ENCODE measurements at regions not wholly inside any gene's neighbourhood (a gene's known extent, or its start where the extent isn't known, plus 50 kb on each side); places are given as distances from the start of the nearest gene placed in this dataset.

DNA sequence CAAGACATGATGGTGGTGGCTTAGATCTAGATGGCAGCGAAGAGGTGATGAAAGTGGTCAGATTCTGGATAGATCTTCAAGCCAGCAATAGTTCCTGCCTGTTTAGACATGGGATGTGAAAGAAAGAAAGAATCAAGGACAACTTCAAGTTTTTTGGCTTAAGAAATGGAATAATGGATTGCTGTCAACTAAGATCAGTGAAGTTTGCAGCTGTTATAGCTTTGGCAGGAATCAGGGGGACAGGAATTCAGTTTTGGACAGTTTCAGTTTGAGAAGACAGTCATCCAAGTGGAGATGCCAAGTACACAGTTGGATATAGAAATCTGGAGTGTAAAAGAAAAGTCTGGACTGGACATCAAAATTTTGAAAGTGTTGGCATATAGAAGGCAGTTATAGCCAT lies 283.7 kb upstream of the PKDCC start:
- in situ Hi-C loops (cut with MboI) = no loop called here
- RAD21 ChIA-PET (ENCODE audit: unreplicated experiment) = no interaction called here
- no peak for ATAC-seq
- no peak for TF ChIP-seq CREM (IDR thresholded peaks at IDR 0.05; ENCODE audit: low read depth)
- no peak for TF ChIP-seq SMAD1 (IDR thresholded peaks at IDR 0.05; ENCODE audit: low read depth, partially characterized antibody)
- no peak for TF ChIP-seq ZSCAN29 (IDR thresholded peaks at IDR 0.05)
- no peak for TF ChIP-seq EP300 (IDR thresholded peaks at IDR 0.05; ENCODE audit: borderline replicate concordance in 1 of 2, control insufficient read depth in 1 of 2, low read depth in 2 of 2, low read length in 2 of 2)
- TF ChIP-seq SMARCA5 (IDR thresholded peaks at IDR 0.05) = no peak
- TF ChIP-seq, protein P1, sequence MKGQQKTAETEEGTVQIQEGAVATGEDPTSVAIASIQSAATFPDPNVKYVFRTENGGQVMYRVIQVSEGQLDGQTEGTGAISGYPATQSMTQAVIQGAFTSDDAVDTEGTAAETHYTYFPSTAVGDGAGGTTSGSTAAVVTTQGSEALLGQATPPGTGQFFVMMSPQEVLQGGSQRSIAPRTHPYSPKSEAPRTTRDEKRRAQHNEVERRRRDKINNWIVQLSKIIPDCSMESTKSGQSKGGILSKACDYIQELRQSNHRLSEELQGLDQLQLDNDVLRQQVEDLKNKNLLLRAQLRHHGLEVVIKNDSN (IDR thresholded peaks at IDR 0.05; ENCODE audit: borderline replicate concordance, extremely low read length, insufficient read depth, low read depth, low read length) = no peak
- no peak for TF ChIP-seq SIN3A (IDR thresholded peaks at IDR 0.05; ENCODE audit: low read depth, low read length)
- TF ChIP-seq DPF2 (IDR thresholded peaks at IDR 0.05) = no peak
- TF ChIP-seq, protein P2, sequence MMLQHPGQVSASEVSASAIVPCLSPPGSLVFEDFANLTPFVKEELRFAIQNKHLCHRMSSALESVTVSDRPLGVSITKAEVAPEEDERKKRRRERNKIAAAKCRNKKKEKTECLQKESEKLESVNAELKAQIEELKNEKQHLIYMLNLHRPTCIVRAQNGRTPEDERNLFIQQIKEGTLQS (IDR thresholded peaks at IDR 0.05; ENCODE audit: borderline replicate concordance, extremely low read depth, low read depth, low read length) = no peak
- TF ChIP-seq, protein P3, sequence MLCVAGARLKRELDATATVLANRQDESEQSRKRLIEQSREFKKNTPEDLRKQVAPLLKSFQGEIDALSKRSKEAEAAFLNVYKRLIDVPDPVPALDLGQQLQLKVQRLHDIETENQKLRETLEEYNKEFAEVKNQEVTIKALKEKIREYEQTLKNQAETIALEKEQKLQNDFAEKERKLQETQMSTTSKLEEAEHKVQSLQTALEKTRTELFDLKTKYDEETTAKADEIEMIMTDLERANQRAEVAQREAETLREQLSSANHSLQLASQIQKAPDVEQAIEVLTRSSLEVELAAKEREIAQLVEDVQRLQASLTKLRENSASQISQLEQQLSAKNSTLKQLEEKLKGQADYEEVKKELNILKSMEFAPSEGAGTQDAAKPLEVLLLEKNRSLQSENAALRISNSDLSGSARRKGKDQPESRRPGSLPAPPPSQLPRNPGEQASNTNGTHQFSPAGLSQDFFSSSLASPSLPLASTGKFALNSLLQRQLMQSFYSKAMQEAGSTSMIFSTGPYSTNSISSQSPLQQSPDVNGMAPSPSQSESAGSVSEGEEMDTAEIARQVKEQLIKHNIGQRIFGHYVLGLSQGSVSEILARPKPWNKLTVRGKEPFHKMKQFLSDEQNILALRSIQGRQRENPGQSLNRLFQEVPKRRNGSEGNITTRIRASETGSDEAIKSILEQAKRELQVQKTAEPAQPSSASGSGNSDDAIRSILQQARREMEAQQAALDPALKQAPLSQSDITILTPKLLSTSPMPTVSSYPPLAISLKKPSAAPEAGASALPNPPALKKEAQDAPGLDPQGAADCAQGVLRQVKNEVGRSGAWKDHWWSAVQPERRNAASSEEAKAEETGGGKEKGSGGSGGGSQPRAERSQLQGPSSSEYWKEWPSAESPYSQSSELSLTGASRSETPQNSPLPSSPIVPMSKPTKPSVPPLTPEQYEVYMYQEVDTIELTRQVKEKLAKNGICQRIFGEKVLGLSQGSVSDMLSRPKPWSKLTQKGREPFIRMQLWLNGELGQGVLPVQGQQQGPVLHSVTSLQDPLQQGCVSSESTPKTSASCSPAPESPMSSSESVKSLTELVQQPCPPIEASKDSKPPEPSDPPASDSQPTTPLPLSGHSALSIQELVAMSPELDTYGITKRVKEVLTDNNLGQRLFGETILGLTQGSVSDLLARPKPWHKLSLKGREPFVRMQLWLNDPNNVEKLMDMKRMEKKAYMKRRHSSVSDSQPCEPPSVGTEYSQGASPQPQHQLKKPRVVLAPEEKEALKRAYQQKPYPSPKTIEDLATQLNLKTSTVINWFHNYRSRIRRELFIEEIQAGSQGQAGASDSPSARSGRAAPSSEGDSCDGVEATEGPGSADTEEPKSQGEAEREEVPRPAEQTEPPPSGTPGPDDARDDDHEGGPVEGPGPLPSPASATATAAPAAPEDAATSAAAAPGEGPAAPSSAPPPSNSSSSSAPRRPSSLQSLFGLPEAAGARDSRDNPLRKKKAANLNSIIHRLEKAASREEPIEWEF (IDR thresholded peaks at IDR 0.05; ENCODE audit: insufficient replicate concordance, low read depth, low read length) = no peak
- TF ChIP-seq, protein P4, sequence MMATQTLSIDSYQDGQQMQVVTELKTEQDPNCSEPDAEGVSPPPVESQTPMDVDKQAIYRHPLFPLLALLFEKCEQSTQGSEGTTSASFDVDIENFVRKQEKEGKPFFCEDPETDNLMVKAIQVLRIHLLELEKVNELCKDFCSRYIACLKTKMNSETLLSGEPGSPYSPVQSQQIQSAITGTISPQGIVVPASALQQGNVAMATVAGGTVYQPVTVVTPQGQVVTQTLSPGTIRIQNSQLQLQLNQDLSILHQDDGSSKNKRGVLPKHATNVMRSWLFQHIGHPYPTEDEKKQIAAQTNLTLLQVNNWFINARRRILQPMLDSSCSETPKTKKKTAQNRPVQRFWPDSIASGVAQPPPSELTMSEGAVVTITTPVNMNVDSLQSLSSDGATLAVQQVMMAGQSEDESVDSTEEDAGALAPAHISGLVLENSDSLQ (IDR thresholded peaks at IDR 0.05) = no peak
- TF ChIP-seq CHD1 (IDR thresholded peaks at IDR 0.05; ENCODE audit: low read depth, low read length) = no peak
- TF ChIP-seq, protein P5, sequence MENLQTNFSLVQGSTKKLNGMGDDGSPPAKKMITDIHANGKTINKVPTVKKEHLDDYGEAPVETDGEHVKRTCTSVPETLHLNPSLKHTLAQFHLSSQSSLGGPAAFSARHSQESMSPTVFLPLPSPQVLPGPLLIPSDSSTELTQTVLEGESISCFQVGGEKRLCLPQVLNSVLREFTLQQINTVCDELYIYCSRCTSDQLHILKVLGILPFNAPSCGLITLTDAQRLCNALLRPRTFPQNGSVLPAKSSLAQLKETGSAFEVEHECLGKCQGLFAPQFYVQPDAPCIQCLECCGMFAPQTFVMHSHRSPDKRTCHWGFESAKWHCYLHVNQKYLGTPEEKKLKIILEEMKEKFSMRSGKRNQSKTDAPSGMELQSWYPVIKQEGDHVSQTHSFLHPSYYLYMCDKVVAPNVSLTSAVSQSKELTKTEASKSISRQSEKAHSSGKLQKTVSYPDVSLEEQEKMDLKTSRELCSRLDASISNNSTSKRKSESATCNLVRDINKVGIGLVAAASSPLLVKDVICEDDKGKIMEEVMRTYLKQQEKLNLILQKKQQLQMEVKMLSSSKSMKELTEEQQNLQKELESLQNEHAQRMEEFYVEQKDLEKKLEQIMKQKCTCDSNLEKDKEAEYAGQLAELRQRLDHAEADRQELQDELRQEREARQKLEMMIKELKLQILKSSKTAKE (IDR thresholded peaks at IDR 0.05; ENCODE audit: low read depth, poor library complexity, severe bottlenecking) = no peak
- TF ChIP-seq EGR1 (IDR thresholded peaks at IDR 0.05; ENCODE audit: borderline replicate concordance in 1 of 2, low read depth in 2 of 2, low read length in 2 of 2) = no peak
- TF ChIP-seq RAD51 (IDR thresholded peaks at IDR 0.05) = no peak

More for the DNA sequence above, 283.7 kb upstream of the PKDCC start:
- ChIA-PET CTCF (interaction anchor here (1.3 kb wide), 1 partner anchor 350 kb away, joined by 5 read pairs; no protein-coding TSS in a partner anchor), POLR2A (no interaction called here), SMC1A (ENCODE audit: uncharacterized antibody, unreplicated experiment) (interaction anchor here (1.4 kb wide), 1 partner anchor 10 kb away, joined by 4 read pairs; no protein-coding TSS in a partner anchor)
- no peak overlapping the region for H3K27ac ChIP-seq (ENCODE audit: control insufficient read depth, insufficient read depth)
- H3K79me2 ChIP-seq (ENCODE audit: control insufficient read depth, insufficient read depth, low read length) = no peaks in the 10 kb centered on the region
- H2AFZ ChIP-seq (ENCODE audit: control insufficient read depth, low read depth, low read length) = no peak overlapping the region
- no peaks in the 10 kb centered on the region for H3K36me3 ChIP-seq (ENCODE audit: control insufficient read depth in 2 of 2, insufficient read depth in 2 of 2, low read length in 1 of 2)
- no peak overlapping the region for H3K9ac ChIP-seq (ENCODE audit: control insufficient read depth, insufficient read depth, low read length)
- 33% methylated on average over 1 of the region's 1 CpG for WGBS (ENCODE audit: insufficient coverage, insufficient replicate concordance, low lambda C conversion rate, missing lambda C conversion rate)
- FAIRE-seq (no peak), DNase-seq (ENCODE audit: low read depth, low spot score) (no peak)
- H3K4me1 ChIP-seq (ENCODE audit: control insufficient read depth, insufficient read depth, low read length) = no peaks in the 10 kb centered on the region
- no peak overlapping the region for H3K4me2 ChIP-seq (ENCODE audit: control insufficient read depth, insufficient read depth)
- H3K27me3 ChIP-seq (replicated peaks in 1 of 2; ENCODE audit: control insufficient read depth in 2 of 2, insufficient read depth in 2 of 2, low read length in 1 of 2) = no peaks in the 10 kb centered on the region
- no peaks in the 10 kb centered on the region for H4K20me1 ChIP-seq (ENCODE audit: control insufficient read depth, insufficient read depth)
- intact Hi-C loops (cut with micrococcal nuclease; ENCODE audit: unreplicated experiment) = no loop called here
- H3K9me3 ChIP-seq (replicated peaks; ENCODE audit: control insufficient read depth, insufficient read depth, low read length) = no peaks in the 10 kb centered on the region
- H3K4me3 ChIP-seq = no peak overlapping the region
- no TSS peak for BruUV-seq (replicated peaks)

All from GM12878 (cell line).